Parathyroid adenoma (tissue), 2 donors: ENCODE measurements at regions not wholly inside any gene's neighbourhood (a gene's known extent, or its start where the extent isn't known, plus 50 kb on each side); places are given as distances from the start of the nearest gene placed in this dataset.

Experiments
- H2AFZ ChIP-seq: fragments of 300-600 bp; sonication (generic); one replicate; pipeline ENCODE4 v1.7.0; 2017; ENCODE audit warnings: antibody characterized with exemption, mild to moderate bottlenecking
- H3K27ac ChIP-seq: fragments of 300-600 bp; sonication (generic); one replicate; pipeline ENCODE4 v1.7.0; 2017
- H3K27me3 ChIP-seq: fragments of 300-600 bp; sonication (generic); one replicate; pipeline ENCODE4 v1.7.0; 2017; ENCODE audit warnings: low read length; ENCODE audit not compliant: control insufficient read depth, insufficient read depth
- H3K36me3 ChIP-seq: fragments of 300-600 bp; sonication (generic); one replicate; pipeline ENCODE4 v1.7.0; 2017; ENCODE audit warnings: low read length; ENCODE audit not compliant: control insufficient read depth, insufficient read depth
- H3K4me1 ChIP-seq: fragments of 300-600 bp; sonication (generic); one replicate; pipeline ENCODE4 v1.7.0; 2017; ENCODE audit warnings: control low read depth
- H3K4me2 ChIP-seq: fragments of 300-600 bp; sonication (generic); one replicate; pipeline ENCODE4 v1.7.0; 2017; ENCODE audit warnings: low read length
- H3K4me3 ChIP-seq: fragments of 300-600 bp; sonication (generic); one replicate; pipeline ENCODE4 v1.7.0; 2017; ENCODE audit warnings: low read depth, low read length
- H3K79me2 ChIP-seq: fragments of 300-600 bp; sonication (generic); one replicate; pipeline ENCODE4 v1.7.0; 2017; ENCODE audit warnings: control low read depth
- H3K9ac ChIP-seq: fragments of 300-600 bp; sonication (generic); one replicate; pipeline ENCODE4 v1.7.0; 2017; ENCODE audit warnings: mild to moderate bottlenecking
- H3K9me3 ChIP-seq: fragments of 300-600 bp; sonication (generic); one replicate; pipeline ENCODE4 v1.7.0; 2017; ENCODE audit warnings: low read length; ENCODE audit not compliant: control insufficient read depth
- CTCF ChIP-seq: fragments of 300-600 bp; sonication (generic); IDR thresholded peaks from one replicate; pipeline ENCODE4 v1.7.0; 2017; ENCODE audit warnings: antibody characterized with exemption, mild to moderate bottlenecking
- donor health status: primary hyperparathyroidism.

DNA sequence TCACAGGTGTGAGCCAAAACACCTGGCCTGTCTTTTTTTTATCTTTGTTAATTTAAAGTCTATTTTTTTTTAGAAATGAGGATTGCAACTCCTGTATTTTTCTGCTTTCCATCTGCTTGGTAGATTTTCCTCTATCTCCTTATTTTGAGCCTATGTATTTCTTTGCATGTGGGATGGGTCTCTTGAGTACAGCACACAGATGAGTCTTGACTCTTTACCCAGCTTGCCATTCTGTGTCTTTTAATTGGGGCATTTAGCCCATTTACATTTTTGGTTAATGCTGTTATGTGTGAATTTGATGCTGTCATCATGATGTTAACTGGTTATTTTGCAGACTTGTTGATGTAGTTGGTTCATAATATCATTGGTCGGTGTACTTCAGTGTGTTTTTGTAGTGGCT lies 317.4 kb downstream of the IPO8 start:
- H2AFZ ChIP-seq: no peak overlapping the region
- H3K27me3 ChIP-seq: no peaks in the 10 kb centered on the region
- no peaks in the 10 kb centered on the region for H3K36me3 ChIP-seq
- no peak overlapping the region for H3K9ac ChIP-seq
- H3K4me2 ChIP-seq: no peak overlapping the region
- no peaks in the 10 kb centered on the region for H3K4me1 ChIP-seq
- no peak overlapping the region for H3K4me3 ChIP-seq
- no peaks in the 10 kb centered on the region for H3K9me3 ChIP-seq
- TF ChIP-seq CTCF: no peak
- no peak overlapping the region for H3K27ac ChIP-seq
- H3K79me2 ChIP-seq: no peaks in the 10 kb centered on the region

- no peaks in the 10 kb centered on the region for H3K4me1 ChIP-seq
- no peak overlapping the region for H2AFZ ChIP-seq
- no peaks in the 10 kb centered on the region for H3K36me3 ChIP-seq
- no peak overlapping the region for H3K27ac ChIP-seq
- no peak overlapping the region for H3K4me2 ChIP-seq
- no peaks in the 10 kb centered on the region for H3K27me3 ChIP-seq
- H3K4me3 ChIP-seq: no peak overlapping the region
- no peak for TF ChIP-seq CTCF
- no peaks in the 10 kb centered on the region for H3K9me3 ChIP-seq
- H3K9ac ChIP-seq: no peak overlapping the region
- no peaks in the 10 kb centered on the region for H3K79me2 ChIP-seq
These were observed 330.8 kb downstream of the IPO8 start for GRCh38 chr12:30364822-30365221.

DNA sequence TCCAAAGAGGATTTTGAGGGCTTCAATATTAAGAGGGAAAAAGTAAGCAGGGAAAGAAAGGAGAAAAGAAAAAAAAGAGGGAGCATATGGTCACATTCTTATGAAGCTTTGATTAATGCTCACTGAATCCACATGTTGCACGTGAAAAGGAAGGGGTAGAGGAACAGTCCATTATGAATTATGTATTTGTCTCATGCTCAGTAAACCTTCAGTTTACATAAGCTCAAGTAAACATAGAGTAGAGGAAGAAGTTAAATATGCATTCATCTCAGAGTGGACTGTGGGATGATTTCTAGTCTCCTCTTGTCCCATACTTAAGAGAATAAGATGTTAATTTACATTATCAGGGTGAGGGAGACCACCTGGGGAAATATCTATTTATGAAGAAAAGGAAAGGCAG lies 334.5 kb downstream of the IPO8 start:
- no peak overlapping the region for H2AFZ ChIP-seq
- H3K27me3 ChIP-seq: no peaks in the 10 kb centered on the region
- H3K4me1 ChIP-seq: no peaks in the 10 kb centered on the region
- no peak overlapping the region for H3K4me2 ChIP-seq
- H3K79me2 ChIP-seq: no peaks in the 10 kb centered on the region
- H3K36me3 ChIP-seq: no peaks in the 10 kb centered on the region
- H3K9me3 ChIP-seq: no peaks in the 10 kb centered on the region
- no peak overlapping the region for H3K4me3 ChIP-seq
- H3K27ac ChIP-seq: no peak overlapping the region
- no peak overlapping the region for H3K9ac ChIP-seq
- no peak for TF ChIP-seq CTCF

DNA sequence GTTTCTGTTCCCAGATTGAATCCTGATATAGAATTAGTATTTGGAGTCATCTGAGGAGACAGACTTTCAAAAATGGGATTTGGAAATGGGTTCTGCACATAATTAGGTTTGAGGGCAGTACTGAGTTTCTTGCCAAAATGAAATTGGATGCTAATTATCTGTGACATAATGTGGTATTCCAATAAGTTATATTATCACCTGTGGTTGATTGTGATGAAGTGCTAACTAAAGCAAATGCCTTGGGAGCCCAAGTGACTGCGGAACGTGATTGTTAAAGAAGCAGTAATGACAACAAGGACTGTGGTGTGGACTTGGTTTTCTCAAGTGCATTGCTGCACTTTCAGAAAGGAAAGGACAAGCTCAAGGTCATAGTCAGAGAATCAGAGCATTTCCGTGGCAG lies 337.0 kb downstream of the IPO8 start:
- H3K9ac ChIP-seq: no peak overlapping the region
- no peak overlapping the region for H2AFZ ChIP-seq
- no peak overlapping the region for H3K27ac ChIP-seq
- H3K4me1 ChIP-seq: no peaks in the 10 kb centered on the region
- H3K4me2 ChIP-seq: no peak overlapping the region
- H3K4me3 ChIP-seq: no peak overlapping the region
- H3K79me2 ChIP-seq: no peaks in the 10 kb centered on the region
- no peaks in the 10 kb centered on the region for H3K9me3 ChIP-seq
- no peaks in the 10 kb centered on the region for H3K36me3 ChIP-seq
- no peaks in the 10 kb centered on the region for H3K27me3 ChIP-seq
- TF ChIP-seq CTCF: no peak

DNA sequence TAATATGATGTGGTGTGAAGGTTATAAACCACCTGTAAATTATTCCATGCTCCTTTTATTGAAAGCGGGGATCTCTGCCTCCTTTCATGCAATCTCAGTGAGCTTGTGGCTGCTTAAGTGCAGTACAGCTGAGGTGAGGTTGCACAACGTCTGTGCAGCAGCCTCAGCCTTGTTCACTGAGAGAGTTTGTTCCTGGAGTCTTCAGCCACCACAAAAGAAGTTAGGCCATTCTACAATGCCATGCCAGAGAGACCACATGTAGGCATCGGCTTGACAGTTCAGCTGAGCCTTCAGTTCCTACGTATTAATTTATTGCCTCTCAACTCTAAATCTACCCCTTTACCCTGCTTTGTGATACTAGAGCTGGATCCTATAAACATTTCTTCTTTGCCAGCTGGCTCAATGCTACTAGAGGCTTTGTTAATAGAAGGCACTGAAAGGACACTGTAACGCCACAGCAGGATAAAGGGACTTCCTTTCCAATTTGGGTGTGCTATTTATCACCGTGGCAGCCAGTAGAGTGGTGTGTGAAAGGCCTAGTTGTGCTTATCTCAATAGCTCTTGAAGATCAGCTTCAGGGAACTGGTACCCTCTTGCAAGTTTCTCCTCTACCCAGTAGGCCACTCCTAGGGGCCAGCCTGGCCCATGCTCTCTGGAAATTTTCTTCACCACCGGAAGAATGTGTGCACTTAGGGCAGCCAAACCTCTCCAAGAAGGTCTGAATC lies 337.7 kb downstream of the IPO8 start:
- Histone ChIP-seq H3K79me2 (no peaks in the 10 kb centered on the region), H3K4me1 (no peaks in the 10 kb centered on the region), H3K4me2 (no peak overlapping the region), H2AFZ (no peak overlapping the region), H3K9ac (no peak overlapping the region), H3K36me3 (no peaks in the 10 kb centered on the region), H3K4me3 (no peak overlapping the region), H3K27ac (no peak overlapping the region), H3K27me3 (no peaks in the 10 kb centered on the region), H3K9me3 (no peaks in the 10 kb centered on the region)
- TF ChIP-seq CTCF: no peak
